SK-N-SH (cell line): ENCODE measurements at regions not wholly inside any gene's neighbourhood (a gene's known extent, or its start where the extent isn't known, plus 50 kb on each side); places are given as distances from the start of the nearest gene placed in this dataset.

ENCODE experiments used
- CTCF ChIA-PET: fragments of 300-600, 350-600 bp; formaldehyde crosslinking; extraction: SDS; loops from one replicate; lab custom pipeline; 2021; lab: Yijun Ruan, JAX
- POLR2A ChIA-PET: fragments of 350-600 bp; sonication (Branson Sonifier 250); formaldehyde crosslinking; extraction: SDS; loops from one replicate; lab custom pipeline; 2020; ENCODE audit warnings: antibody characterized with exemption, inconsistent platforms; lab: Yijun Ruan, JAX
- DNase-seq: peaks from one replicate; pipeline ENCODE4 v3.0.0; 2012
- H2AFZ ChIP-seq: fragments of 200-600 bp; sonication (generic); 2 replicates; pipeline ENCODE4 v1.8.1; 2016; ENCODE audit warnings: antibody characterized with exemption, mild to moderate bottlenecking, low read depth
- H3F3A ChIP-seq: fragments of 200-600 bp; sonication (generic); replicated peaks from 2 replicates; pipeline ENCODE3; 2016; ENCODE audit warnings: antibody characterized with exemption, mild to moderate bottlenecking; ENCODE audit not compliant: insufficient read depth
- H3K27ac ChIP-seq, 2 experiments: fragments of 200-500 bp in 1 of 2; fragments of 200-600 bp in 1 of 2; sonication (Bioruptor generic) in 1 of 2; sonication (generic), shearing (Covaris generic) in 1 of 2; 2 replicates each; pipeline versions ENCODE4 v1.5.1 to v1.6.1; 2014 to 2016; ENCODE audit warnings: low read depth in 2 of 2, inconsistent platforms in 1 of 2, low read length in 1 of 2, mild to moderate bottlenecking in 1 of 2, mixed read lengths in 1 of 2
- H3K27me3 ChIP-seq: fragments of 200-600 bp; sonication (generic), shearing (Covaris generic); 2 replicates; pipeline ENCODE4 v1.6.1; 2016; ENCODE audit warnings: mixed run types; ENCODE audit not compliant: insufficient read depth
- H3K36me3 ChIP-seq, 2 experiments: fragments of 200-500 bp in 1 of 2; fragments of 200-600 bp in 1 of 2; sonication (Bioruptor generic) in 1 of 2; sonication (generic) in 1 of 2; replicated peaks in 1 of 2; 2 replicates each; pipeline versions ENCODE3 to v1.5.1; 2014 to 2016; ENCODE audit warnings: low read length in 1 of 2, mild to moderate bottlenecking in 1 of 2; ENCODE audit not compliant: insufficient read depth in 2 of 2, control insufficient read depth in 1 of 2
- H3K4me1 ChIP-seq, 2 experiments: fragments of 200-500 bp in 1 of 2; fragments of 200-600 bp in 1 of 2; sonication (Bioruptor generic) in 1 of 2; sonication (generic), shearing (Covaris generic) in 1 of 2; 2 replicates each; pipeline versions ENCODE4 v1.5.1 to v1.6.1; 2014 to 2016; ENCODE audit warnings: low read depth in 1 of 2, low read length in 1 of 2, mixed run types in 1 of 2; ENCODE audit not compliant: insufficient read depth in 2 of 2, control insufficient read depth in 1 of 2
- H3K4me2 ChIP-seq: fragments of 200-600 bp; sonication (generic), shearing (Covaris generic); 2 replicates; pipeline ENCODE4 v1.6.1; 2017; ENCODE audit warnings: mixed run types
- H3K4me3 ChIP-seq, 2 experiments: fragments of 200-500 bp in 1 of 2; fragments of 200-600 bp in 1 of 2; sonication (Bioruptor generic) in 1 of 2; sonication (generic), shearing (Covaris generic) in 1 of 2; 2 replicates each; pipeline versions ENCODE4 v1.5.1 to v1.8.1; 2014 to 2016; ENCODE audit warnings: low read depth in 2 of 2, inconsistent platforms in 1 of 2, low read length in 1 of 2, mild to moderate bottlenecking in 1 of 2, mixed read lengths in 1 of 2, moderate library complexity in 1 of 2
- H3K79me2 ChIP-seq: fragments of 200-600 bp; sonication (generic); 2 replicates; pipeline ENCODE4 v1.8.1; 2017; ENCODE audit warnings: mild to moderate bottlenecking; ENCODE audit not compliant: insufficient read depth
- H3K9ac ChIP-seq: fragments of 200-600 bp; sonication (generic); 2 replicates; pipeline ENCODE4 v1.6.1; 2017; ENCODE audit warnings: mixed run types
- H3K9me2 ChIP-seq: fragments of 200-600 bp; sonication (generic); 2 replicates; pipeline ENCODE4 v1.6.1; 2017; ENCODE audit warnings: mixed run types
- H3K9me3 ChIP-seq: fragments of 200-600 bp; sonication (generic); 2 replicates; pipeline ENCODE4 v1.6.1; 2017; ENCODE audit warnings: mixed run types, mild to moderate bottlenecking, moderate library complexity
- H4K20me1 ChIP-seq: fragments of 200-600 bp; sonication (generic); 2 replicates; pipeline ENCODE4 v1.6.1; 2017; ENCODE audit warnings: mild to moderate bottlenecking, mixed run types; ENCODE audit not compliant: insufficient read depth
- ELF1 ChIP-seq: IDR thresholded peaks from 2 replicates; pipeline ENCODE4 v1.4.0; 2012
- EP300 ChIP-seq, 2 experiments: IDR thresholded peaks; 2 replicates each; pipeline versions ENCODE4 v1.4.0 to v1.6.1; 2012; ENCODE audit warnings: borderline replicate concordance in 1 of 2, low read depth in 1 of 2, low read length in 1 of 2
- EZH2phosphoT487 ChIP-seq: fragments of 200-600 bp; sonication (generic); IDR thresholded peaks from 2 replicates; pipeline ENCODE4 v1.6.1; 2017; ENCODE audit warnings: low read depth, mixed run types, mild to moderate bottlenecking, antibody characterized with exemption, moderate library complexity, borderline replicate concordance
- FOSL2 ChIP-seq: IDR thresholded peaks from 2 replicates; pipeline ENCODE4 v1.4.0; 2012; ENCODE audit warnings: low read depth, mild to moderate bottlenecking, moderate library complexity, borderline replicate concordance
- FOXJ3 ChIP-seq: sonication (generic); formaldehyde crosslinking; IDR thresholded peaks from 2 replicates; pipeline ENCODE4 v1.5.1; 2020; ENCODE audit warnings: mild to moderate bottlenecking, missing genetic modification reagents
- FOXM1 ChIP-seq: IDR thresholded peaks from 2 replicates; pipeline ENCODE4 v1.4.0; 2012; ENCODE audit warnings: low read depth, mild to moderate bottlenecking
- GATA2 ChIP-seq: sonication (generic); formaldehyde crosslinking; IDR thresholded peaks from 2 replicates; pipeline ENCODE4 v1.5.0; 2020; ENCODE audit warnings: mild to moderate bottlenecking, missing genetic modification reagents
- MAX ChIP-seq: IDR thresholded peaks from 2 replicates; pipeline ENCODE4 v1.4.0; 2012; ENCODE audit warnings: low read depth
- MEF2A ChIP-seq: IDR thresholded peaks from 2 replicates; pipeline ENCODE4 v1.4.0; 2012; ENCODE audit warnings: low read depth, borderline replicate concordance
- MXI1 ChIP-seq: IDR thresholded peaks from 2 replicates; pipeline ENCODE4 v1.6.1; 2012; ENCODE audit warnings: mild to moderate bottlenecking, low read depth, low read length, improper control_type of control experiment
- NFIC ChIP-seq: IDR thresholded peaks from 2 replicates; pipeline ENCODE4 v1.4.0; 2012; ENCODE audit warnings: borderline replicate concordance
- NRF1 ChIP-seq: IDR thresholded peaks from 2 replicates; pipeline ENCODE4 v1.6.1; 2012; ENCODE audit warnings: low read depth, mild to moderate bottlenecking, low read length
- POLR2AphosphoS5 ChIP-seq: IDR thresholded peaks from 2 replicates; pipeline ENCODE4 v1.6.1; 2012; ENCODE audit warnings: low read depth, low read length
- REST ChIP-seq: IDR thresholded peaks from 2 replicates; pipeline ENCODE4 v1.6.1; 2012; ENCODE audit warnings: mild to moderate bottlenecking, low read depth, low read length, moderate library complexity
- RFX5 ChIP-seq: IDR thresholded peaks from 2 replicates; pipeline ENCODE4 v1.6.1; 2012; ENCODE audit warnings: mild to moderate bottlenecking, improper control_type of control experiment, low read length
- RXRA ChIP-seq: IDR thresholded peaks from 2 replicates; pipeline ENCODE4 v1.4.0; 2012; ENCODE audit warnings: low read depth, mild to moderate bottlenecking, borderline replicate concordance
- SIN3A ChIP-seq: IDR thresholded peaks from 2 replicates; pipeline ENCODE4 v1.6.1; 2012; ENCODE audit warnings: low read depth, mild to moderate bottlenecking, low read length, moderate library complexity, borderline replicate concordance
- SMC3 ChIP-seq: IDR thresholded peaks from 2 replicates; pipeline ENCODE4 v1.6.1; 2012; ENCODE audit warnings: low read depth, low read length, improper control_type of control experiment
- TEAD4 ChIP-seq: IDR thresholded peaks from 2 replicates; pipeline ENCODE4 v1.4.0; 2012; ENCODE audit warnings: mild to moderate bottlenecking, borderline replicate concordance; ENCODE audit not compliant: insufficient read depth
- YY1 ChIP-seq: IDR thresholded peaks from 2 replicates; pipeline ENCODE4 v1.4.0; 2012; ENCODE audit warnings: low read depth, mild to moderate bottlenecking
- WGBS: methylation state at CpG from one replicate; pipeline ENCODE4 v1.1.6; 2017; ENCODE audit warnings: low lambda C conversion rate; 5-methylcytosine and 5-hydroxymethylcytosine counted together
- TF ChIP-seq, protein P1 (sequence below): IDR thresholded peaks from 2 replicates; pipeline ENCODE4 v1.4.0; 2012; ENCODE audit warnings: low read depth, borderline replicate concordance

DNA sequence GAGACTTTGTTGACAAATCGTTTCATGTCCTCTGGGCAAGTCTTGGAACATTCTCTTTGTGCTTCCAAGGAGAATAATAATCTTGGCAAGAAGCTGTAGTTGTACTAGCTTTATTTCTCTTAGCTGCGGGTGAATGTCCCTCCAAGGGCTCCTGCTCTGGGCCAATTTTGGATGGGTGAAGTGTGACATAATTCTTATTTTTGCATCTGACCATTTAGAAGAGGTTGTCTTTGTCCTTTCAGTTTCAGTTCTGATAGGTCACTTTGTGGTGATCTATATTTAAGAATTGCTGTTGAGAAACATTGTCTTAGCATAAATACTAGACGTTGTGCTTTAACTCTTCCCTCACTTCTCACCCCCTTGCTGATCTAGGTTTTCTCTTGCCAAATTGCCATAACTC is 164.8 kb upstream of the RORA start:
- ChIA-PET CTCF (no interaction called here), POLR2A (no interaction called here)
- 48% methylated on average over 3 of the region's 3 CpGs for WGBS
- DNase-seq = no peak
- no peak for TF ChIP-seq NRF1
- no peak for TF ChIP-seq EP300 (IDR thresholded peaks at IDR 0.05; ENCODE audit: borderline replicate concordance in 1 of 2, low read depth in 1 of 2, low read length in 1 of 2)
- no peak for TF ChIP-seq NFIC
- Histone ChIP-seq H3K9me2 (no peaks in the 10 kb centered on the region), H3K27ac (no peak overlapping the region), H3K4me1 (no peaks in the 10 kb centered on the region), H3K4me2 (no peak overlapping the region), H3F3A (no peaks in the 10 kb centered on the region), H3K9me3 (no peaks in the 10 kb centered on the region), H3K27me3 (no peaks in the 10 kb centered on the region), H2AFZ (no peak overlapping the region), H3K36me3 (no peaks in the 10 kb centered on the region), H3K9ac (no peak overlapping the region), H3K4me3 (no peak overlapping the region), H4K20me1 (no peaks in the 10 kb centered on the region), H3K79me2 (no peaks in the 10 kb centered on the region)

GRCh38 chr15:61393524-61393923 is 164.4 kb upstream of the RORA start:
- Histone ChIP-seq H3K9ac (no peak overlapping the region), H4K20me1 (no peaks in the 10 kb centered on the region), H3K79me2 (no peaks in the 10 kb centered on the region), H2AFZ (no peak overlapping the region), H3K9me2 (no peaks in the 10 kb centered on the region), H3K27ac (no peak overlapping the region), H3K4me3 (no peak overlapping the region), H3K4me1 (no peaks in the 10 kb centered on the region), H3K4me2 (no peak overlapping the region), H3K27me3 (no peaks in the 10 kb centered on the region), H3K9me3 (no peaks in the 10 kb centered on the region; the same call in 1 of the 2 replicates), H3K36me3 (no peaks in the 10 kb centered on the region), H3F3A (no peaks in the 10 kb centered on the region)
- ChIA-PET CTCF (no interaction called here), POLR2A (no interaction called here)
- TF ChIP-seq SIN3A (no peak), MXI1 (no peak), POLR2AphosphoS5 (no peak), RFX5 (no peak), MEF2A (no peak), GATA2 (CRISPR knock-in tag) (no peak), RXRA (no peak), SMC3 (no peak), TEAD4 (no peak), YY1 (no peak), EZH2phosphoT487 (no peak), FOXJ3 (no peak), FOSL2 (no peak), MAX (no peak), ELF1 (no peak), REST (no peak), FOXM1 (no peak), NFIC (no peak), NRF1 (no peak)
- TF ChIP-seq, protein P1, sequence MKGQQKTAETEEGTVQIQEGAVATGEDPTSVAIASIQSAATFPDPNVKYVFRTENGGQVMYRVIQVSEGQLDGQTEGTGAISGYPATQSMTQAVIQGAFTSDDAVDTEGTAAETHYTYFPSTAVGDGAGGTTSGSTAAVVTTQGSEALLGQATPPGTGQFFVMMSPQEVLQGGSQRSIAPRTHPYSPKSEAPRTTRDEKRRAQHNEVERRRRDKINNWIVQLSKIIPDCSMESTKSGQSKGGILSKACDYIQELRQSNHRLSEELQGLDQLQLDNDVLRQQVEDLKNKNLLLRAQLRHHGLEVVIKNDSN = no peak
- no peak for DNase-seq
- 49% methylated on average over 3 of the region's 3 CpGs for WGBS
